GM12865 (cell line): ENCODE measurements at regions not wholly inside any gene's neighbourhood (a gene's known extent, or its start where the extent isn't known, plus 50 kb on each side); places are given as distances from the start of the nearest gene placed in this dataset.
"Not testable (repeated sequence)": the region's sequence is repeated elsewhere in the genome, so short reads cannot be mapped to it uniquely, and the experiment has no call there.

Experiments used
- DNase-seq: peaks from one replicate; pipeline ENCODE4 v3.0.0; 2010; ENCODE audit warnings: low read depth
- H3K4me3 ChIP-seq: 2 replicates; pipeline ENCODE4 v1.5.1; 2011; ENCODE audit warnings: mild to moderate bottlenecking, low read depth, low read length, control low read depth
- TF ChIP-seq, protein P1 (sequence below): IDR thresholded peaks from 2 replicates; pipeline ENCODE4 v1.5.1; 2011; ENCODE audit warnings: low read length, control low read depth, low read depth, inconsistent platforms; ENCODE audit not compliant: insufficient read depth; ENCODE audit errors: missing control alignments

DNA sequence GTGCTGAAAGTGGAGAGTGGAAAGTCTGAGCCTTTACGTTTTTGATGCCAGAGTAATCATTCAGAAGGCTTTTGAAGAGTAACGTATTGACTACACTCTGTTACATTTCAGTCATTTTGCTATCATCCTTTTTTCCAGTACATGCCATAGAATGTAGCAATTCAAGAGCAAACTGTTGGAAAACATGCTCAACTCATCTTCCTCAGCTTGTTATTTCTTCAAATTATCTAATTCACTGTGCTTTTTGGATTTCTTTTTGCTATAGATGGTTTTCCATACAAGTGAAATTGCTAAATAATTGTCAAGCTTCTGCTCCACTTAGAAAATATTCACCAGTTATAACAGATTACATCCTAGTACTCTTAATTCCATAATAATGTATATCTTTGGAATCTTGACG is 129.9 kb upstream of the CLEC14A start:
- H3K4me3 ChIP-seq = no peak overlapping the region
- DNase-seq = no peak
- TF ChIP-seq, protein P1, sequence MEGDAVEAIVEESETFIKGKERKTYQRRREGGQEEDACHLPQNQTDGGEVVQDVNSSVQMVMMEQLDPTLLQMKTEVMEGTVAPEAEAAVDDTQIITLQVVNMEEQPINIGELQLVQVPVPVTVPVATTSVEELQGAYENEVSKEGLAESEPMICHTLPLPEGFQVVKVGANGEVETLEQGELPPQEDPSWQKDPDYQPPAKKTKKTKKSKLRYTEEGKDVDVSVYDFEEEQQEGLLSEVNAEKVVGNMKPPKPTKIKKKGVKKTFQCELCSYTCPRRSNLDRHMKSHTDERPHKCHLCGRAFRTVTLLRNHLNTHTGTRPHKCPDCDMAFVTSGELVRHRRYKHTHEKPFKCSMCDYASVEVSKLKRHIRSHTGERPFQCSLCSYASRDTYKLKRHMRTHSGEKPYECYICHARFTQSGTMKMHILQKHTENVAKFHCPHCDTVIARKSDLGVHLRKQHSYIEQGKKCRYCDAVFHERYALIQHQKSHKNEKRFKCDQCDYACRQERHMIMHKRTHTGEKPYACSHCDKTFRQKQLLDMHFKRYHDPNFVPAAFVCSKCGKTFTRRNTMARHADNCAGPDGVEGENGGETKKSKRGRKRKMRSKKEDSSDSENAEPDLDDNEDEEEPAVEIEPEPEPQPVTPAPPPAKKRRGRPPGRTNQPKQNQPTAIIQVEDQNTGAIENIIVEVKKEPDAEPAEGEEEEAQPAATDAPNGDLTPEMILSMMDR = no peak

DNA sequence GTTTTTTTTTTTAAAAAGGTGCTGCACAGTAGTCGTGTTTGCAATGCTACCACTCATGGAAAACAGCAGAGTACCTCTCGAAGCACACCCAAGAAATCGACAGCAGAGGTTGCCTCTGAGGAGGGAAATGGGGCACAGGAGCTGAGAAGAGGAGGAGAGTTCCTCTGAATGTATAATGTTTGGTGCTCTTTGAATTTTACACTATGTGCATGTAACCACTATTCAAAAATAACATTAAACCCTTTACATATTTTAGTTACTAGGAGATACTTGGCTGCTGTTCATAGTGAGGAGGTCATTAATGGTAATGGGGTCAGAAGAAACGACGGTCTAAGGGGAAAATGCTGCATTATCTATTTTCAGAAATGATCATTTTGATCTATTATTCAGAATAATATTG is 129.4 kb upstream of the CLEC14A start:
- no peak overlapping the region for H3K4me3 ChIP-seq
- DNase-seq = no peak
- TF ChIP-seq, protein P1 = no peak

DNA sequence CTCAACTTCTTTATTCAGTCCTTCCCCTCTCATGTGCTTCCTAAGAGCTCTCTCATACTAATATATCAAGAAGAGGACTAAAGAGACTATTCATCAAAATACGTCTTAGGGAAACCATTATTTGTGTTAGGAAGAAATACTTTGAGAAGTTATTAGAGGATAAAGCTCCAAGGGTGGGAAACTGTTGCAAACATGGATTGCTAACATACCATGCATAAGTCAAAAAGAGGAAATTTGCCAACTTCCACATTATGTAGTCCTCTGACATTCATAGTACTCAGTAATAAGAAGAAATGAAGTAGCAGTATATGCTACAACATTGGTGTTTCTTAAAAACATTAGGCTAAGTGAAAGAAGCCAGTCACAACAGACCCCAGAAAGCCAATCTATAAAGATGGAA is 128.8 kb upstream of the CLEC14A start:
- TF ChIP-seq, protein P1 = no peak
- DNase-seq = no peak
- H3K4me3 ChIP-seq = no peak overlapping the region

DNA sequence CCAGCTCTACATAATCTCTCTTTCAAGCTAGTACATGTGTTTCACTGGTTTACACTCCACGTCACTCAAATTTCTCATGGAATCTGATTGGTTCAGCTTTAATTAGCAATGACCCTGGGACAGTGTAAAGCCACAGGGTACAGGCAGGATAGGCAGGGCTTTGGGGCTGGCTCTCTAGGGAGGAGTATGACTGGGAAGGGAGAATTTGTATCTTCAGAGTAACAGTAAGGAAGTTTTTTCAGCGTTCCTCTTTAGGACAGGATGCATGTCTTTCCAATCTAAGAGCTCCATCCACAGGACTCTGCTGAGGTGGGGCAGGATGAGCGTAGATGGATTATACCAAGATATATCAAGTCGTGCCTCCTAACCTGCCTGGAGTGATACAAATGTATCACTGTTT is 112.0 kb upstream of the CLEC14A start:
- no peak overlapping the region for H3K4me3 ChIP-seq
- DNase-seq = no peak
- TF ChIP-seq, protein P1 = no peak

DNA sequence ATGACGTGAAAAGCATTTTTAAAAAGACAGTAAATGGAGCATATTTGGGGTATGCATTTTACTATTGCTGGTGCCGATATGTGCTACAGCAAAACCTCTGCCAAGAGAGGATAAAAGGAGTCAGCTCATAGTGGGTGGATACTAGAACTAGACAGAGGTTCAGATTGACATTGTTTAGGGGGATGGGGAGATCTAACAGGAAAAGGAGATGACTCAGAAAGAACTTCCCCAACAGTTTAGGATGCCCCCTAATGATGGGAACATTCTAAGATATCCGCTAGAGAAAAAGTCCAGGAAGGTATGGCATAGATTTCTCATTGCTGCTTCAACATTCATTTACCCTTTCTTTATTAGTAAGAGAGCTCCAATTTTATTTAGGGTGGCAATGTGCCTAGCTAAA is 110.5 kb upstream of the CLEC14A start:
- H3K4me3 ChIP-seq = no peak overlapping the region
- no peak for DNase-seq
- TF ChIP-seq, protein P1 = no peak

DNA sequence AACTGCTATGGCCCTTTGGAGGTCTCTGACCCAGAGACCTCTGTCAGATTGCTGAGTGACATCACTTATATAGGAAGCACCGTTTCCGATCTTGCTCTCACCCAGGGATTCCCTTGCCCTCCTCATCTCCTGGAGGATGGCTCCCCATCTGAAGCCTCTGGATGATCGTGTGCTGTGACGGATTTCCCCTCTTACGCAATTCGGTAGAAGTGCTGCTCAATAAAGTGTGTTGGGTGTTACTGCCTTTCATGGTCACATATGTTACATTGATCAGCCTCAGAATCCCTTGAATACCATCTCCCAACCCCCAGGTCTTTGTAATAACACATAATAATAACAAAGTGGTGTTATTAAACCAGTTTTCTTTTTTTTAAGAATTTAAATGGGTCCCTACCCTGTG is 107.3 kb upstream of the CLEC14A start:
- H3K4me3 ChIP-seq = no peak overlapping the region
- TF ChIP-seq, protein P1 = no peak
- no peak for DNase-seq

DNA sequence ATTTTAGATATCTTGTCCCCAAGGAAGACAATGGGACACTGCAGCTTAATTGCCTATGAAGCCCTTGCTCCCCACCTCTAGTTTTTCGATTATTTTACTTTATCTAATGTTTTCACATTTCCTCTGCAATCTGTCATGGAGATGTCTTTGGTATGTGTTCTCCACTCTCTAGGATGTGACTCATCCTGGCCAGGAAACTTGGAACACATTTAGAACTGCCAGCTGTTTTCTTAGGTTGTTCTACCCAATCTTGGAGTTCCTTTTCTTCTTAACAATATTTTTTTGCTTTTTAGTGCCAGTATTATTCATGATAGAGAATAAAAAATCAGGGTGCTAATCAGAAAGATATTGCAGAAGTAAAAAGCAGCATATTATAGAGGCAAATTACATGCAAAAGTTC is 101.7 kb upstream of the CLEC14A start:
- DNase-seq = no peak
- H3K4me3 ChIP-seq = no peak overlapping the region
- TF ChIP-seq, protein P1 = no peak

DNA sequence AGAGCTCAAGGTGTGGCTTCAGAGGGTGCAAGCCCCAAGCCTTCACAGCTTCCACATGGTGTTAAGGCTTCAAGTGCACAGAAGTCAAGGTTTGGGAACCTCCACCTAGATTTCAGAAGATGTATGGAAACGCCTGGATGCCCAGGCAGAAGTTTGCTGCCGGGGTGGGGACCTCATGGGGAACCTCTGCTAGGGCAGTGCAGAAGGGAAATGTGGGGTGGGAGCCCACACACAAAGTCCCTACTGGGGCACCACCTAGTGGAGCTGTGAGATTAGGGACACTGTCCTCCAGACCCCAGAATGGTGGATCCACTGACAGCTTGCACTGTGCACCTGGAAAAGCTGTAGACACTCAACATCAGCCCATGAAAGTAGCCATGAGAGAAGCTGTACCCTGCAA is 99.6 kb upstream of the CLEC14A start:
- not testable (repeated sequence) for DNase-seq, H3K4me3 ChIP-seq
